Putamen (tissue), 1 donor: ENCODE measurements at regions not wholly inside any gene's neighbourhood (a gene's known extent, or its start where the extent isn't known, plus 50 kb on each side); places are given as distances from the start of the nearest gene placed in this dataset.

Experiments
- DNase-seq: peaks from one replicate; pipeline ENCODE4 v3.0.0-alpha.2; 2016; ENCODE audit warnings: low spot score

DNA sequence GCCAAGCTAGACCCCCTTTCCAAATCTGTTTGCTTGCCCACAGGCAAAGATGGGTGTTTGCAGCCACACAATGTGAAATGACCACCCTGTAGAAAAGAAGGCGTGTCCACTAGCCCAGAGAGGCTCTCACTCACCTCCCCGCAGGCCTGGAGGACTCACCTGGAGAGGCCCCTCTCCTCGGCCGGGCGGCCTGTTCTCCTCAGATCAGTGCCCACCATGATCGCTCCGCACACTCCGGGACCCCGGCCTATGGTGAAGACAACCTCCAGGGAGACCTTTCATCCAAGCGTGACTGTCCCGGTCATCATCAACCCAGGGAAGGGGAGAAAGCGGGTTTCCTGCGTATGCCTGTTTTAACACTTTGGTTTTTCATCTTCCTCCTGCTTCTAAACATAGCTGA lies 328.7 kb upstream of the SALL3 start:
- DNase-seq, result no peak

DNA sequence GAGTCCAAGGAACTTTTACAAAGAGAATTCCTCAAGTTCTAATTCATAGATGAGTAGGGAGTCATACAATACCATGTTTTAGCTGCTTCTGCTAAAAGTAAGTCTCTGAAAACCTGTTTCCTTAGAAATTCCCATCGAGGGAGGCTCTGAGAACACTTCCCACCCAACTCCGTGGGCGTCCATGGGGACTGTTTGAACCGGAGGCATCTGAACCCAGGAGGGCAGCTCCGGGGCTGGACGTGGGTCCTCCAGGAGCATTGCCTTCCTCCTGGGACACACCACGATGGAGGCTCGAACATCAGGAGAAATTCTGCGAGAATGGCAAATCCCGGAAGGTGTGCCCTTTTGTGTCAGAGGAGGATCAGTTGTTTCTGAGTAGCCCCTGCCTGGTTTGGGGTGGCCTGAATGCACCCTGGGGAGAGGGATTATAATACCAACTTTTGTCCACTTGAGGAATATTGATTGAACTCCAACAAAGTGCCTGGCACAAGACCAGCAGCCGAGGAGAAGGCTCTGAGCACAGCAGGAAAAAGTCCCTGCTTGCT lies 327.5 kb upstream of the SALL3 start:
- no peak for DNase-seq

DNA sequence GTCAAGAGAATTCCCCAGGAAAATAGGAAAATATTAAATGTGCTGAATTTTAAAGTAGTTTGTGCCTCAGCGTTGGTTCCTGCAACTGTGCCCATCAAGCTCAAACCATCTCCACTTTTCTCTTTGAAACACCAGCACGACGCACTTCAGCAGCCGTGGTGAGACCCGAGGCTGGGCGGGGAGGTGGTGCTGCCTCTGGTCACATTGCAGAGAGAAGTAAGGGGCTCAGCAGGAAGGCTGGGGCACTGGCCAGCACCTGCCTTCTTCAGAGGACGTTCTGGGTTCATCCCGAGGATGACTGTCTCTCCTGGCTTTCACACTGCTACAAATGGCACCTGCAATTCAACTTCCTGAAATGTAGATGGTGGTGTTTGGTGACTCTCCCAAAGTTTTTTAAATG lies 323.7 kb upstream of the SALL3 start:
- DNase-seq, result no peak

DNA sequence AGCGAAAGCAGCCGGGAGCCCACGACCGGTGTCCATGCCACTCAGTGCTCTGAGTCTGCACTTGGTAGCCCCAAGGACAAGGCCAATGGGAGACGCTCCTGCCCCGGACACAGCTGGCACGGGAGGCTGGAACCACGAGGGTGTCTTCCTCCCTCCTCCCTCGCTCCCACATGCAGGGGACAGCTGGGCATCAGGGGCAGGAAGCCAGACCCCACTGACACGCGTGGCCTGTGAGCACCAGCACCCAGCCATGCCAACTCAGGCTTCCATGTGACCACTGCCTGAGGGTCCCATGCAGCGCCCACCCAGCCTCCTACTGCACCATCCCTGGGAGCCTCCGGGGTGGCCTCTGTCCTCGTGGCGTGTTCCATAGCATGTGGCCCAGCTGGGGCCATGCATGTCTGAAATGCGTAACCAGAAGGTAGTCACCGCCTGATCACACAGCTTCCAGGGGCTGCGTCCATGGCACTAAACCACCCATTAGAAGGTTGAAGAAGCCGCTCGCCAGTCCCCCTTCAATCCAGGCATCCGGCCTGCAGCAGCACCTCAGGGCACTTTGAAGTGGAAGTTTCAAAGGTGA lies 323.2 kb upstream of the SALL3 start:
- no peak for DNase-seq

DNA sequence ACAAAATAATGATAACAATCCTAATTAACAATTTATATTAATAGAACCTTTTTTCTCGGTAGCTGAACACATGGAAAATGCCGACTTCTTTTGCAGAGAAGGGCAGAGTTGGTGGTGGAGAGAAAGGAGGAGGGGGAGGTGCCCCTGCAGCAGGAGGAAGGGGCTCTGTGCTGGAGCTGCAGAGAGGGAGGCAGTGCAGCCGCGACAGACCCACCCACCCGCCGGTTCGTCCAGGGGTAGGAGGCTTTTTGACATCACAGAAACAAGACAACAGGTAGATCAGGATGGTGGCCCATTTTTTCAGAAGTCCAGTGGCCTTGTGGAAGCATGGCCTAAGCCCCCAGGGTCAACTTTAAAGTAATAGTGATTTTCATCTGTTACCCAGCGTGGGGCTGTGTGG lies 321.1 kb upstream of the SALL3 start:
- no peak for DNase-seq

DNA sequence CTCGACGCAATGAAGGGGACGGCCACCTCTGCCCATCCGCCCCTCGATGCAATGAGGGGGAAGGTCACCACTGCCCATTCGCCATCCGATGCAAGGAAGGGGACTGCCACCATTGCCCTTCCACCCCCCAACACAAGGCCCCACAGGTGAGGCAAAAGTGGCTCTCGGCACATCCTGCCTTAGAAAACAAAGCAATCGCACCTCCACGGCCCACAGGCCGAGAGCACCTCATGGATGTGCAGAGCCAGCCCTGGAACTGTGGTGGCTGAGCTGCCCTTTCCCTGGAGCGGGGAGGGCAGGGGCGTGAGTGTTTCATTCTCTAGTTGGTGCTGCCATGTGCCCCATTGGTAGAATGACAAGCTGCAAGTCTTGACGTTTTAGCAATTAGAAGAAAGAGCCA lies 320.6 kb upstream of the SALL3 start:
- DNase-seq, result no peak

DNA sequence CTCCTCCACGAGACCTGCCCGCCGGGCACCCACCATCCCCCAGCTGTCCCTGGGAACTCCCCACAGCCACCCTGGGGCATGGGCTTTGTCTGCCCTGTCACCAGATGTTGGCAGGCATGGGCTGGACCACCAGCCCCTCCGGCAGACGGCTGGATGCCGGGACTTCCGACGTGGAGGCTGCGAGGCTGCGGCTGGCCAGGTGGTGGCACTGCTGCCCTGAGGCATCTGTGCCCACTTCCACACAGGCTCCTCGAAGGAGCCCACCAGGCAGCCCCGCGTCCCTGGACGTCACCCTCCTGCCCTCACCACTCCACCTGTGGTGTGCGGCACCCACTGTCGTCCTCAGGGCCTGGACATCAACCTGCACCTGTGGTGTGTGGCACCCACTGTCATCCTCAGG lies 319.9 kb upstream of the SALL3 start:
- no peak for DNase-seq

DNA sequence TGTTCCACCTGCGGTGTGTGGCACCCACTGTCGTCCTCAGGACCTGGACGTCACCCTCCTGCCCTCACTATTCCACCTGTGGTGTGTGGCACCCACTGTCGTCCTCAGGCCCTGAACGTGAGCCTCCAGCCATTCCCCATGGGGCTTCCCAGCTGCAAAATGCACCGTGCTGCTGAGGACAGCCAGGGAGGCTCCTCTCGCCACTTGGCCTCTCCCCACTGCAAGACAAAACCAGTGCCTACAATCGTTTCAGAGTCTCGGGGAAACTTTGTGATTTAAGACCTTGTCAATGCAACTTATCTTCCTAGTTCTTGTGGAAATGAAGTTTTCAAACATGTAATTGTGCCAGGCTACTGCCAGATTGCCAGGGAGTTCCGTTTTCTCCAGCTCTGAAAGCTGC lies 319.3 kb upstream of the SALL3 start:
- DNase-seq, result no peak

DNA sequence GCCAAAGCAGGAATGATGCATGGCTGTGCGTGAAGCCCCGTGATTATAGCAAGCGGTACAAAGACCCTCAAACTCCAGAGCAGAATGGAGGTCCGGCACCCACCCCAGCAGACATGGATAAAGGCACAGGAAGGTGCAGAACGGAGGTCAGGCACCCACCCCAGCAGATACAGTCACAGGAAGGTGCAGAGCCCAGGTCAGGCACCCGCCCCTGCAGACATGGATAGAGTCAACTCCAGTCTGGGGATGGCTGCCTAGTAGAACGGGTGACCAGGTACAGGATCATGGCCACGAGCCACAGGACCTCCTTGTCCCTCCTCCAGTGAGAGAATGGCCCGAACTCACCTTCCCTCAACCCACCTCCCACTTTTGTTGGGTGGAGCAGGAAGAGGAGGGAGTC lies 318.3 kb upstream of the SALL3 start:
- DNase-seq, result no peak

DNA sequence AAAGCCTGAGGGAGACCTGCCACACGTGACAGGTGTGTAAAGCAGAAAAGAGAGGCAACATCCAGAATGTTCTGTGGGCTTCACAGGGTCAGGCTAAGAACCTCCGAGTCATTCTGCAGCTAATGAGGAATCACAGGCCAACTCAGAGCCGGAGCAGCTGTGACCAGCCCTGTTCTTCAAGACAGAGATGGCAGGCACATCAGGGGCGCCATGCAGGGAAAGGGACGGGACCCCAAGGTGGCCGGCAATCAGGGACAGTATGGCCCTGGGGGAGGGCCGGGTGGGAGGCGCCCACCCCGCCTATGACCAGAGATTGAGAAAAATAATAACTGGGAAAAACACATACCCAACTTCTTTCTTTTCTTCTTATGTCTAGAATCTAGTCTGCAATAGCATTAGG lies 316.7 kb upstream of the SALL3 start:
- no peak for DNase-seq

DNA sequence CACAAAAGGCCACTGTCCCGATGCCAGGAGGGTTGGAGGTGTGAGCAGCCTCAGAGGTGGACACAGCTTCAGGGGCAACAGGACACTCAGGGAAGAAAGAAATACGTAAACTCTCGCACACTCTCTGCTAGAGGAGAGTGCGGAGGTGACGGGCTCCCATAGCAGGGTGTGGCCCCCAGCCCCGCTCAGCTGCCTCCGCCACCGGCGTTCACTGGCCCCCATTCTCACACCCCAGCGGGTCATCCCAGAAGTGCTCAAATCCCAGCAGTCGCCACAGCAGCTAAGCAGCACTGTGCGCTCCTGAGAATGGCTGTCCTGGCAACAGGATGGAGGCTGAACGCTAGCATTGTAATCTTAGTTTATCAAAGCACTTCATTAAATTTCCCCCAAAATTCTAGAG lies 315.6 kb upstream of the SALL3 start:
- DNase-seq, result no peak

DNA sequence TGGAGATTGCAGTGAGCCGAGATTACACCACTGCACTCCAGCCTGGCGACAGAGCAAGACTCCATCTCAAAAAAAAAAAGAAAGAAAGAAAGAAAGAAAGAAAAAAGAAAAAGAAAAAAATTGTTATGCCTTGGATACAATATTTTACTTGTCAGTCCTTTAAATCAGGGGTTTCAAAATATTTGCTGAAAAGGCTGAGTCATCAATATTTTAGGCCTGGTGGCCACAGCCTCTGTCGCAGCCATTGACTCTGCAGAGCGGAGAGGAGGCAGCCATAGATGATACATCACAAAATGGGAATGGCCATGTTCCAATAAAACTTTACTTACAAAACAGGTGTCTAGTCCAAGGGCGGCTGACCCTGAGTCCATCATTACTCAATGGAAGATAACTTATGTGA lies 314.8 kb upstream of the SALL3 start:
- no peak for DNase-seq

DNA sequence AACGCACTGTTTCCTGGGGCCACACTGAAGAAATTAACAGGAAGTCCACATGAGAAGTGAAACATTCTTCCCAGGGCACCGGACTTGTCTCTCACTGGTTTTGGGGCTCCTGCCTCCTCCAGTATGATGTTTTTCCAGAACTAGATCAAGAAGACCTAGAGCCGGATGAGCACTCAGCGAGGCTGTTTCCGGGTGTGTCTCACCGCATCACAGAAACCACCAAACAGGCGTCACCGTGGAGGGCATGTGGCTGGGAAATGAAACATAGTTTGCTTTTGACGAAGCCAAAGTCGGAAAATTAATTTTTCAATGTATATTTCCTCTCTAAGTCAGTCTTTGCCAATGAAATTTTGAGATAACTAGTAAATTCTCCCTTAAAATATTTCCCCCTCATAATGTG lies 314.0 kb upstream of the SALL3 start:
- no peak for DNase-seq

DNA sequence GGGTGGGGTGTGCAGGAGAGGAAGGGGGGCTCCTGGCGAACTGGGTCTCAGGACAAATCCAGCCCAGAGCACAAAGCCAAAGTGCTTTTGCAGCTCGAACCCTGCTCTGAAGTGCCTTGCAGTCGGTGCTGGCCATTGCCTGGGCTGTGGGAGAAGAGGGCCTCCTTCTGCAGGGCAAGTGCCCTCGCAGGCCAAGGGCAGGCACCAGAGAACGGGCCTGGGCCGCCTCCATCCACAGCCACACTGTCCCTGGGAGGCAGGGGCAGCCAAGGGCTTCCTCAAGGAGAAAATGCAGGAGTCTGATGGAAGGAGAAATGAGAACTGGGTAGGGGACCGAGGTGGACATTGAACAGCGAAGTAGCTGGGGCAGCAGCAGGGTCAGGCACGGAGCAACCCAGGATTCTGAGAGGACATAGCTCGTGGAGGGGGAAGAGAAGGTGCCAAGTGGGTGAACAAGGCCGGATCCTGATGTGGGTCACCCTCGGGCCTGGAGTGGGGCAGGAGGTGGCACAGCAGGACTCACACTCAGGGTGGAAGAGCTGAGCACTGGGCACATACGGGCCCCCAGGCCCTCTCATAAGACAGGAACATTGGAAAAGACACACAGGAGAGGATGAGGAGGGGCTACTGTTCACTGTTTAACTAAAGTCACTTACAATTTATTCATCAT lies 312.8 kb upstream of the SALL3 start:
- no peak for DNase-seq

DNA sequence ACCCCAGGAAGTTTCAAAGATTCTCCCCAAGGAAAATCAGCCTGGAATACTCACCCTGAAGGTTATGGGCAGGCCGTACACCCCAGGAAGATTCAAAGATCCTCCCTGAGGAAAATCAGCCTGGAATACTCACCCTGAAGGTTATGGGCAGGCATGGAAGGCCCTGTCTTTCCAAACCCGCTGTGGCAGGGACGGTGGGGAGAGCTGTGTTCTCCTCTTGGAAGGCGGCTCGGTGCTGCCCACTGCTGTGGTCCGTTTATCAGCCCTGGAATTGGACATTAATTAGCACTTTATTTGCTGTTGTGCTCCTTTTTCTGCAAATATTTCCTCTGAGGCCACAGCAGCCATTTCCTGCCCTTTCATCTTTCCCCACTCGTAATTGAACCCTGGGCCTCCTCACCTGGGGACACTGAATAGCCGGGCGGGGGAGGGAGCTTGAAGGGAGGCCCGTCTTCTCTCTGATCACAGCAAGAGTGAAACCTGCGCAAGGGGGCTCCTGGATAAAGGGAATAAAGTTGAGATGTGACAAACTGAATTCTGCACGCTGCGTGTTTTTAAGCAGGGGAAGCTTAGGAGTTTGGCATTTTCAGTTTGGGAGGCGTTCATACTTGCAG lies 308.7 kb upstream of the SALL3 start:
- DNase-seq, result no peak

DNA sequence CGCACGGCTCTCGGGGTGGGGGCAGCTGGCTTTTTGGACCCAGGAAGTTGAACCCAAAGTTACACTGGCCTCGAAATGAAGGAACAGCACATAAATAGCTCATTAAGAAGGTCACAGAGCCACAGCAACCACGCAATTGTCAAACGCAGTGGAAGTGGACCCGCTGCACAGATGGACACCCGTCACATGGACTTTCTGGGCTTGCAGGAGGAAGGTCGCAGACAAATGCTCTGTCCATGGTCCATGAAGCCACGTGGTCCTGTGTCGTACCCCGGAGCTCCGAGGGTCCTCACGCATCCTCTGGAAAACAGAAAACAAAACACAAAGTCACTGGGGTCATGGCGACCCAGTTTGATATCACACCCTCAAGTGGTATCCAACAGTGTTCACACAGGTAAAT lies 308.1 kb upstream of the SALL3 start:
- DNase-seq, result no peak

DNA sequence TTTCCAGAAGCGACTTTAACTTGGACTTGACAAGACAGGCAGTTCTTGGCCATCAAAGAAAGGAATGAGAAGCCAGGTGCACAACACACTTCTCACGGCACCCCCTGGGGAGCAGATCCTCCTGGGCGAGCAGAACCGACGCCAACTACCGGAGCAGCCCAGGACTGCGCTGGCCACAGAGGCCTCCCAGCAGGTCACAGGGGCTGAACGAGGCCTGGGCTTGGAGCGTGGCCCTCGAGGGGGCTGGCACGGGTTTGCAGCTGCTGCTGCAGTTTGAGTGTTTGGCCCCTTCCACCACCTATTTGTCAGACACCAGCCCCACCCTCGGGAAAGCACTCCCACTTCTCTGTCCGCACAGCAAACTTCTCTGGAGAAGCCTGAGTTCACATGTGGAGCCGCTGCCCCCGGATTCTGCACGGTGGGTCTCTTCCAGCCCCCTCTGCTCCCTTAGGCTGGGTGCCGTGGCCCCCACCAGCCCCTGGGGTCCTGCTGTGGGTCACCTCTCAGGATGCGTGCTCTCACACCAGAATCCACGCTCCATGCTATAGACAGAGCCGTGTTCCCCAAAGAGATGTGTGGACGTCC lies 306.7 kb upstream of the SALL3 start:
- DNase-seq, result no peak

DNA sequence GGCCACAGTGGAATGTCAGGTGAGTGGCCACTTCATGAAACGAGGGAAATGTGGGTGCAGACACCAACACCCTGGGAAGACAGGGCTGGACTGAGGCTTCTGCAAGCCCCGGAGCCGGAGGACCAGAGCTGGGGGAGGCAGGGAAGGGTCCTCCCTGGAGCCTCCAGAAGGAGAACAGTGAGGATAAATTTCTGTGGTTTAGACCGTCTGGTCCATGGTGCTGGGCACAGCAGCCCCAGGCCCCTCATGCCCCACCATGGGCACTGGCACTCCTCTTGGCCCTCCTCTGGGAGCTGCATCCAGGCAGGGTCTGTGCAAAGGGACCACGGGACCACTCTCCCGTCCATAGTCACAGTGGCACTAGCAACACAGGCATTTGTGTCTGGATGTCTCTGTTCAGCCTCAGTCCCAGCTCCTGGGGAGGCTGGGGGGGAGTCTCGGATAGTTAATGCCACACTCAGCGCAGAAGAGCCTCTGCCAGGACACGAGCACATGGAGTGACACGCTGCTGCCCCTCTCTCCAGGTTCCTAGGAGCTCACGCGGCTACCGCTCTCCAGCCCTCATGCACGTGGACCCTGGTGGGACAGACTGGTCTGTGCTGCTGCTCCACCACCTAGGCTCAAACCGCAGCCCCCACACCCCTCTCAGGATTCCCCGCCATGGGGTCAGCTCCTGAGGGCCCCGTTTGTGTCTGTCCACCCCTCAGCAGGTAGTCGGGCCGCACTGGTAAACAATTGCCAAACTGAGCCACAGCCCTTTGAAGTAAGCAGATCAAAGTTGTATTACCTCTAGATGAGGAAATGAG lies 305.9 kb upstream of the SALL3 start:
- DNase-seq, result no peak

DNA sequence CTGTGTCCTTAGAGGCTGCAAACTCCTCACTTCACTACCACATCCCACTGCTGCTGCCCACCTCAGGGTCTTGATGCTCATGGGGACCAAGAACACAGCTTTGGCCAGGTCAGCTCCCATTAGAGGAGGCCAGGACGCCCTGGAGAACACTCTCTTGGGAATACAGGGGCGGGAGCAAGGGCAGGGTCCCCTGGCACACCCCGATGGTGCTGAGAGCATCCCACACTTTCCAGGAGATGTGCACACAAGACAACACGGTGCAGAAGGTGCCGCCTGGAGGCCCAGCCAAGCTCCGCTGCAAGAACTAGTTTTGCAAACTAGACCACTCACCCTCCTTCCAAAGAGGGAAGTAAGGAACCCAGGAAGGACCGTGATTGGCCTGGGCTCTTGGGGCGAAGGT lies 304.4 kb upstream of the SALL3 start:
- no peak for DNase-seq

DNA sequence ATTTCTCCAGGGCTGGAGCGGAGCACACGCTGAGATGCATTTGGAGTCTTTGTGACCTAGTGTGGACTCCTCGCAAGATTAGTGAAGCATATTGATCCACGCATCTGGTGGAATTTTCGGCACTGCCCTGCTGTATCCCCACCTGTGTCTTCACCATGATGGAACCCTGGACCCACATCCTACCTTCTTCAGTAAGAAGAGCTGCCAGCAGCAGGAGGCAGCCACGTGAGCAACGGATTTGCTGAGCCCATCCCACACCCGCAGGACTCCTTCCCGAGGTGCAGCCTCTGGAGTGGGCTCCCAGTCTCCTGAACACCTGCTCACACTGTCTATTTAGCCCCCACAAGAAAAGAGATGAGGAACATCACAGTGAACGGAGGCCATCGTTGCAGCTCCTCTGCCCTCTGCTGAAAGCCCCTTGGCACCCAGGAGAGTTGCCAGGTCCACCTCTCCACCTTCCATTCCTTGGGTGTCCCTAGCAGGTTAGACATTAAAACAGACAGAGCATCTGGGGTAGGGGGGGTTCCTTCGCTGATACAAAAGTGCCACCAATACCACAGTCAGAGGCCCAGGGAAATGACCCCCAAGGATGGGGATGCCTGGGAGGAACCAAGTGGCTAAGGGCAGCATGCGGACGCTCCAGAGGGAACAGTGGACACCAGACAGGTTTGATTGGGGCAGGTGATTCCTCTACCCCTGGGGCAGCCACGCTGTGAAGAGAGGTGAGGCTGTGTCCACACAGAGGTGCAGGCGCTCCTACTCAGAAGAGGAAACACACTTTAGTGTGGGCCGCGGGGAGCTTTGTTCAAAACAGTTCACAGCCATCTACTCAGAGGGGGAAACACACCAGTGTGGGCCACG lies 302.8 kb upstream of the SALL3 start:
- DNase-seq, result no peak

DNA sequence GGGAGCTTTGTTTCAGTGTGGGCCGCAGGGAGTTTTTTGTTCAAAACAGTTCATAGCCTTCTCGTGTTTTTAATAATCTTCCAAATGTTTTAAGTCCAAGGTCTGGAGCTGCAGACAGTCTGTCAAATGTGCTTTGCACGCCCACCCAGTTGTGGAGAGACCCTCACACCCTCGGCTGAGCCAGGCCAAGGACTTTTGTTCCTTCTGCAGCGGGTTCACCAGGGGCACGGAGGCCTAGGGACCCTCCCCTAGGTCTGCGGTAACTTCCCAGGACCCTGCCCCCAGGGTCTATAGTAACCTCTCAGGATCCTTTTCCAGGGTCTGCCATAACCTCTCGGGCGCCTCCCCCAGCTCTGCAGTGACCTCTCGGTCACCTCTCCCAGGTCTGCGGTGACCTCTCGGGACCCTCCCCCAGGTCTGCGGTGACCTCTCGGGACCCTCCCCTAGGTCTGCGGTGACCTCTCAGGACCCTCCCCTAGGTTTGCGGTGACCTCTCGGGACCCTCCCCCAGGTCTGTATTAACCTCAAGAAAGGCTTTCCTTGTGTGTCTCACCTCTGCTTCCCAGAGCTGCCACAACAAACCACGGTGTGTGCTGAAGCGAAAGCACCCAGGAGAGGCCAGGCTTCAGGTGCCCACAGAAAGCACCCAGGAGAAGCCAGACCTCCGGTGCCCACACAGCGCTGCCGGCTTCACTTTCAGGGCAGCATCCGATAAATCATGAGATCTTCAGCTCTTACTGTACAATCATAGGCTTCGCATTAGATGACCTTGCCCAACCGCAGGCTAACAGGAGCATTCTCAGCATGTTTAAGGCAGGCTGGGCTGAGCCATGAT lies 301.9 kb upstream of the SALL3 start:
- DNase-seq, result no peak
